Panc1 (cell line): ENCODE measurements at regions not wholly inside any gene's neighbourhood (a gene's known extent, or its start where the extent isn't known, plus 50 kb on each side); places are given as distances from the start of the nearest gene placed in this dataset.

Experiments used
- ATAC-seq: fragments of 200-7000 bp; cut with Tn5 transposase; 2 replicates; pipeline ENCODE4 v1.9.1; 2020; ENCODE audit warnings: mild to moderate bottlenecking, moderate library complexity
- BruUV-seq: library from RNA; stranded (reverse); fragments of 400-500 nt; replicated peaks from 2 replicates; lab custom pipeline; 2021; lab: Mats Ljungman, UMichigan
- CTCF ChIA-PET: fragments of 300-600 bp; sonication (Branson Sonifier 250); formaldehyde crosslinking; loops from one replicate; lab custom pipeline; 2022; ENCODE audit warnings: antibody characterized with exemption; lab: Charles Lee
- POLR2A ChIA-PET: fragments of 300-600 bp; sonication (Branson Sonifier 250); formaldehyde crosslinking; loops from one replicate; lab custom pipeline; 2022; ENCODE audit warnings: antibody characterized with exemption; lab: Charles Lee
- DNase-seq: peaks from one replicate; pipeline ENCODE4 v3.0.0-alpha.2; 2010; ENCODE audit warnings: low read depth, low spot score
- H3K27ac ChIP-seq: 2 replicates; pipeline ENCODE4 v1.5.1; 2011; ENCODE audit warnings: mild to moderate bottlenecking, low read length, inconsistent platforms
- H3K27me3 ChIP-seq: fragments of 200-500 bp; sonication (Bioruptor generic); 2 replicates; pipeline ENCODE4 v1.6.0; 2014; ENCODE audit warnings: low read length, inconsistent platforms; ENCODE audit not compliant: control insufficient read depth, insufficient read depth
- H3K36me3 ChIP-seq: fragments of 200-500 bp; sonication (Bioruptor generic); 2 replicates; pipeline ENCODE4 v1.5.1; 2014; ENCODE audit warnings: inconsistent platforms, mild to moderate bottlenecking, low read length, moderate library complexity; ENCODE audit not compliant: control insufficient read depth, insufficient read depth
- H3K4me1 ChIP-seq: 2 replicates; pipeline ENCODE4 v1.5.1; 2011; ENCODE audit warnings: inconsistent platforms, mild to moderate bottlenecking, low read length, moderate library complexity; ENCODE audit not compliant: control insufficient read depth, insufficient read depth
- H3K4me3 ChIP-seq, 2 experiments: 2 replicates each; pipeline ENCODE4 v1.5.1; 2011 to 2012; ENCODE audit warnings: low read depth in 2 of 2, low read length in 2 of 2, mild to moderate bottlenecking in 2 of 2, inconsistent platforms in 1 of 2, moderate library complexity in 1 of 2
- H3K9me3 ChIP-seq: fragments of 200-500 bp; sonication (Bioruptor generic); 2 replicates; pipeline ENCODE4 v1.5.1; 2014; ENCODE audit warnings: low read depth, mild to moderate bottlenecking, inconsistent platforms, low read length, moderate library complexity; ENCODE audit not compliant: control insufficient read depth, insufficient read depth
- POLR2AphosphoS5 ChIP-seq: IDR thresholded peaks from 2 replicates; pipeline ENCODE4 v1.6.1; 2012; ENCODE audit warnings: mild to moderate bottlenecking, low read depth, low read length, moderate library complexity
- SIN3A ChIP-seq: IDR thresholded peaks from 2 replicates; pipeline ENCODE4 v1.6.1; 2012; ENCODE audit warnings: low read depth, mild to moderate bottlenecking, low read length, moderate library complexity, borderline replicate concordance; ENCODE audit not compliant: insufficient read depth
- TCF7L2 ChIP-seq: IDR thresholded peaks from 2 replicates; pipeline ENCODE4 v1.6.1; 2011; ENCODE audit warnings: mild to moderate bottlenecking, low read depth, low read length, inconsistent platforms
- in situ Hi-C: cut with HindIII; loops from 2 replicates; pipeline ENCODE4 v1.10.0; 2016; ENCODE audit warnings: low sequenced_read_pairs, low pct_unique_long_range_greater_than_20kb
- intact Hi-C: fragments of 100-400 bp; cut with micrococcal nuclease; formaldehyde crosslinking; loops from one replicate; pipeline ENCODE4 v1.10.0; 2022; ENCODE audit not compliant: unreplicated experiment
- TF ChIP-seq, protein P1 (sequence below), 2 experiments: IDR thresholded peaks; 2 replicates each; pipeline ENCODE4 v1.6.1; 2011 to 2012; ENCODE audit warnings: low read depth in 2 of 2, control low read depth in 1 of 2, low read length in 1 of 2, mild to moderate bottlenecking in 1 of 2, moderate library complexity in 1 of 2; ENCODE audit not compliant: insufficient read depth in 1 of 2
- TF ChIP-seq, protein P2 (sequence below): fragments of 450-650 bp; IDR thresholded peaks from 2 replicates; pipeline ENCODE4 v1.5.1; 2017; ENCODE audit warnings: mild to moderate bottlenecking

DNA sequence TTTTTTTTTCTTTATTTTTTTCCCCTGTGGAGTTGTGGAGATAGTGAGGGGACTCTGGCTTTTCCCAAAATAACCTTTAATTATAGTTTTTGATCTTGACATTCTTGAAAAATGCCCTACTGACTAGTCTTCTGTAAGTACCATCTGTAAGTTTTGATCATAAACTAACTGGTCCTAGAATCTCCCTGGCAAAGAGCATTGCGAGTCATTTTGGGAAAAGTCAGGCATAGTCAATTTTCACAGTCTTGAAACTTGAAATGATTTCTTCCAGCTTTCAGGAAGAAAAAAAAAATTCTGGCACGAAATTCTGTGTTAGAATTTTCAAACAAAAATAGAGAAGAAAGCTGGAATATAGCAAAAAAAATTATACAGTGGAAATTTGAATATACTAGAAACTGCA lies 181.2 kb upstream of the SNX7 start:
- CTCF ChIA-PET, result no interaction called here
- intact Hi-C loops, result no loop called here
- BruUV-seq, result no TSS peak

DNA sequence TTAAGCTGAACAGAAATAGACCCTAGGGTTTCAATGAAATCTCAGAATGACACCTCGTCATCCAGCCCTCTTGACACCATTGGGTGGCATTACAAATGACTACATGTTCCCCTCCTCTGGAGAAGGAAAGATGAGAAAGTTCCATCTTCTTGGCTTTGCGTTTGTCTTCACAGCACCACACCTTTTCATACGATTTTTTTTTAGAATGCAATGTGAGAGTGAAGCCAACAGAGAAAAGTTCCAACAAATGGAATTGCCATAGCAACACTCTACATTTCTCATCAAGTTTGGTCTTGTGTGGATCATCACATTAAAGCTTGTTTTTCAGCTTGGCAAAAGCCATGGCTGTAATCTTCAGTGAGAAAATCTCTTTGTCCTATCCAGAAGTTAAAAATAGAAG lies 183.4 kb upstream of the SNX7 start:
- no peaks in the 10 kb centered on the region for H3K27me3 ChIP-seq
- H3K9me3 ChIP-seq, result no peaks in the 10 kb centered on the region
- in situ Hi-C loops, result no loop called here
- no TSS peak for BruUV-seq
- ChIA-PET POLR2A (no interaction called here), CTCF (no interaction called here)
- no peak for TF ChIP-seq POLR2AphosphoS5
- TF ChIP-seq, protein P1, sequence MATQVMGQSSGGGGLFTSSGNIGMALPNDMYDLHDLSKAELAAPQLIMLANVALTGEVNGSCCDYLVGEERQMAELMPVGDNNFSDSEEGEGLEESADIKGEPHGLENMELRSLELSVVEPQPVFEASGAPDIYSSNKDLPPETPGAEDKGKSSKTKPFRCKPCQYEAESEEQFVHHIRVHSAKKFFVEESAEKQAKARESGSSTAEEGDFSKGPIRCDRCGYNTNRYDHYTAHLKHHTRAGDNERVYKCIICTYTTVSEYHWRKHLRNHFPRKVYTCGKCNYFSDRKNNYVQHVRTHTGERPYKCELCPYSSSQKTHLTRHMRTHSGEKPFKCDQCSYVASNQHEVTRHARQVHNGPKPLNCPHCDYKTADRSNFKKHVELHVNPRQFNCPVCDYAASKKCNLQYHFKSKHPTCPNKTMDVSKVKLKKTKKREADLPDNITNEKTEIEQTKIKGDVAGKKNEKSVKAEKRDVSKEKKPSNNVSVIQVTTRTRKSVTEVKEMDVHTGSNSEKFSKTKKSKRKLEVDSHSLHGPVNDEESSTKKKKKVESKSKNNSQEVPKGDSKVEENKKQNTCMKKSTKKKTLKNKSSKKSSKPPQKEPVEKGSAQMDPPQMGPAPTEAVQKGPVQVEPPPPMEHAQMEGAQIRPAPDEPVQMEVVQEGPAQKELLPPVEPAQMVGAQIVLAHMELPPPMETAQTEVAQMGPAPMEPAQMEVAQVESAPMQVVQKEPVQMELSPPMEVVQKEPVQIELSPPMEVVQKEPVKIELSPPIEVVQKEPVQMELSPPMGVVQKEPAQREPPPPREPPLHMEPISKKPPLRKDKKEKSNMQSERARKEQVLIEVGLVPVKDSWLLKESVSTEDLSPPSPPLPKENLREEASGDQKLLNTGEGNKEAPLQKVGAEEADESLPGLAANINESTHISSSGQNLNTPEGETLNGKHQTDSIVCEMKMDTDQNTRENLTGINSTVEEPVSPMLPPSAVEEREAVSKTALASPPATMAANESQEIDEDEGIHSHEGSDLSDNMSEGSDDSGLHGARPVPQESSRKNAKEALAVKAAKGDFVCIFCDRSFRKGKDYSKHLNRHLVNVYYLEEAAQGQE (IDR thresholded peaks at IDR 0.05; ENCODE audit: insufficient read depth in 1 of 2, low read depth in 2 of 2, low read length in 1 of 2), result no peak
- TF ChIP-seq, protein P2, sequence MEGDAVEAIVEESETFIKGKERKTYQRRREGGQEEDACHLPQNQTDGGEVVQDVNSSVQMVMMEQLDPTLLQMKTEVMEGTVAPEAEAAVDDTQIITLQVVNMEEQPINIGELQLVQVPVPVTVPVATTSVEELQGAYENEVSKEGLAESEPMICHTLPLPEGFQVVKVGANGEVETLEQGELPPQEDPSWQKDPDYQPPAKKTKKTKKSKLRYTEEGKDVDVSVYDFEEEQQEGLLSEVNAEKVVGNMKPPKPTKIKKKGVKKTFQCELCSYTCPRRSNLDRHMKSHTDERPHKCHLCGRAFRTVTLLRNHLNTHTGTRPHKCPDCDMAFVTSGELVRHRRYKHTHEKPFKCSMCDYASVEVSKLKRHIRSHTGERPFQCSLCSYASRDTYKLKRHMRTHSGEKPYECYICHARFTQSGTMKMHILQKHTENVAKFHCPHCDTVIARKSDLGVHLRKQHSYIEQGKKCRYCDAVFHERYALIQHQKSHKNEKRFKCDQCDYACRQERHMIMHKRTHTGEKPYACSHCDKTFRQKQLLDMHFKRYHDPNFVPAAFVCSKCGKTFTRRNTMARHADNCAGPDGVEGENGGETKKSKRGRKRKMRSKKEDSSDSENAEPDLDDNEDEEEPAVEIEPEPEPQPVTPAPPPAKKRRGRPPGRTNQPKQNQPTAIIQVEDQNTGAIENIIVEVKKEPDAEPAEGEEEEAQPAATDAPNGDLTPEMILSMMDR, result no peak
- TF ChIP-seq SIN3A, result no peak
- no peak for TF ChIP-seq TCF7L2
- H3K4me1 ChIP-seq, result no peaks in the 10 kb centered on the region
- no peak overlapping the region for H3K4me3 ChIP-seq
- ATAC-seq (no peak), DNase-seq (no peak)
- H3K27ac ChIP-seq, result no peak overlapping the region
- H3K36me3 ChIP-seq, result no peaks in the 10 kb centered on the region
- intact Hi-C loops, result no loop called here

More for the DNA sequence above, 181.2 kb upstream of the SNX7 start:
- H3K9me3 ChIP-seq, result no peaks in the 10 kb centered on the region
- no peak for TF ChIP-seq POLR2AphosphoS5
- TF ChIP-seq, protein P2, result no peak
- TF ChIP-seq TCF7L2, result no peak
- no peak for TF ChIP-seq SIN3A
- TF ChIP-seq, protein P1 (IDR thresholded peaks at IDR 0.05; ENCODE audit: insufficient read depth in 1 of 2, low read depth in 2 of 2, low read length in 1 of 2), result no peak
- H3K27me3 ChIP-seq, result no peaks in the 10 kb centered on the region
- ATAC-seq, result no peak
- no peaks in the 10 kb centered on the region for H3K36me3 ChIP-seq
- no peaks in the 10 kb centered on the region for H3K4me1 ChIP-seq
- POLR2A ChIA-PET, result no interaction called here
- H3K4me3 ChIP-seq, result no peak overlapping the region
- H3K27ac ChIP-seq, result no peak overlapping the region
- in situ Hi-C loops, result no loop called here
- no peak for DNase-seq
